Breast epithelium (tissue), 4 donors: ENCODE measurements at regions not wholly inside any gene's neighbourhood (a gene's known extent, or its start where the extent isn't known, plus 50 kb on each side); places are given as distances from the start of the nearest gene placed in this dataset.

ENCODE experiments used
- DNase-seq, 2 donors: peaks; one replicate each; pipeline ENCODE4 v3.0.0-alpha.2; 2019; ENCODE audit warnings: low spot score in 2 of 2
- H3K27ac ChIP-seq, 2 donors: fragments of 200-600 bp; sonication (generic) in 1 of 2; one replicate each; pipeline ENCODE4 v1.5.1; 2016 to 2019; ENCODE audit warnings: mild to moderate bottlenecking in 1 of 2
- H3K27me3 ChIP-seq, 2 donors: fragments of 200-600 bp; sonication (generic) in 1 of 2; one replicate each; pipeline versions ENCODE4 v1.5.1 to v1.6.0; 2017 to 2019; ENCODE audit warnings: control low read depth in 1 of 2, mild to moderate bottlenecking in 1 of 2
- H3K36me3 ChIP-seq: fragments of 200-600 bp; one replicate; pipeline ENCODE4 v1.5.1; 2019
- H3K4me1 ChIP-seq, 2 donors: fragments of 200-600 bp; sonication (generic); one replicate each; pipeline ENCODE4 v1.5.1; 2016 to 2019; ENCODE audit warnings: control low read depth in 1 of 2
- H3K4me3 ChIP-seq, 3 donors: fragments of 200-600 bp; sonication (generic); 1 replicate in 2 of 3; 2 replicates in 1 of 3; pipeline ENCODE4 v1.5.1; 2016 to 2019; ENCODE audit warnings: mild to moderate bottlenecking in 3 of 3, moderate library complexity in 2 of 3
- H3K9me3 ChIP-seq, 2 donors: fragments of 200-600 bp; sonication (generic) in 1 of 2; one replicate each; pipeline ENCODE4 v1.5.1; 2016 to 2019; ENCODE audit warnings: control low read depth in 1 of 2
- POLR2A ChIP-seq: fragments of 450-650 bp; IDR thresholded peaks from one replicate; pipeline ENCODE4 v1.6.1; 2016; ENCODE audit warnings: antibody characterized with exemption, mild to moderate bottlenecking, moderate library complexity
- POLR2AphosphoS5 ChIP-seq, 3 donors: sonication (generic); formaldehyde crosslinking; IDR thresholded peaks; one replicate each; pipeline ENCODE4 v1.6.1; 2017; ENCODE audit warnings: antibody characterized with exemption in 3 of 3
- intact Hi-C: fragments of 100-400 bp; cut with DNase I; formaldehyde crosslinking; loops from one replicate; pipeline ENCODE4 v1.15.1; 2023; ENCODE audit warnings: low total_unique reads
- TF ChIP-seq, protein P1 (sequence below), 3 donors: fragments of 450-650 bp; IDR thresholded peaks; one replicate each; pipeline ENCODE4 v1.5.1; 2016 to 2017; ENCODE audit warnings: antibody characterized with exemption in 3 of 3, mild to moderate bottlenecking in 3 of 3, moderate library complexity in 3 of 3

DNA sequence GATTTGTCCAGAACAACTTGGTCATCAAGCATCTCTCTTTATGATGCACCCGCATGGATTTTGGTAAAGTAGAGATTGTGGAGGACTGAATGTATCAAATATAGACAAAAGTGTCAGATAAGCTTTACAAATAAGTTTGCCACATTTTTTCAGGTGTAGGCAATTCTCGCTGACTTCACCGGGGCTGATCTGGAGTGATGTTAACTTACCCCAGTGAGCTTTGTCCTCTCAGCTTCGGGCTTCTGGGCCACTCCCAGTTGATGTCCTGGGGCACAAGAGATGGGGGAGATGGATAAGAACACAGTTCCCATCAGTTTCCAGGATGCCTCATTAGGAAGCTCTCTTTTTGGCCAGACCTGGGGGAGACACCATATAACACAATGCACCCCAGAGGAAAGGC is 117.7 kb downstream of the ETS2 start:
- TF ChIP-seq, protein P1, sequence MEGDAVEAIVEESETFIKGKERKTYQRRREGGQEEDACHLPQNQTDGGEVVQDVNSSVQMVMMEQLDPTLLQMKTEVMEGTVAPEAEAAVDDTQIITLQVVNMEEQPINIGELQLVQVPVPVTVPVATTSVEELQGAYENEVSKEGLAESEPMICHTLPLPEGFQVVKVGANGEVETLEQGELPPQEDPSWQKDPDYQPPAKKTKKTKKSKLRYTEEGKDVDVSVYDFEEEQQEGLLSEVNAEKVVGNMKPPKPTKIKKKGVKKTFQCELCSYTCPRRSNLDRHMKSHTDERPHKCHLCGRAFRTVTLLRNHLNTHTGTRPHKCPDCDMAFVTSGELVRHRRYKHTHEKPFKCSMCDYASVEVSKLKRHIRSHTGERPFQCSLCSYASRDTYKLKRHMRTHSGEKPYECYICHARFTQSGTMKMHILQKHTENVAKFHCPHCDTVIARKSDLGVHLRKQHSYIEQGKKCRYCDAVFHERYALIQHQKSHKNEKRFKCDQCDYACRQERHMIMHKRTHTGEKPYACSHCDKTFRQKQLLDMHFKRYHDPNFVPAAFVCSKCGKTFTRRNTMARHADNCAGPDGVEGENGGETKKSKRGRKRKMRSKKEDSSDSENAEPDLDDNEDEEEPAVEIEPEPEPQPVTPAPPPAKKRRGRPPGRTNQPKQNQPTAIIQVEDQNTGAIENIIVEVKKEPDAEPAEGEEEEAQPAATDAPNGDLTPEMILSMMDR (IDR thresholded peaks at IDR 0.05) = no peak
- no peak for TF ChIP-seq POLR2A
- TF ChIP-seq POLR2AphosphoS5 (IDR thresholded peaks at IDR 0.05) = no peak
- H3K4me3 ChIP-seq = no peak overlapping the region
- peaks cover 10 to 11% of the 10 kb centered on the region in 2 donors for H3K4me1 ChIP-seq
- no peaks in the 10 kb centered on the region for H3K9me3 ChIP-seq
- no peaks in the 10 kb centered on the region for H3K36me3 ChIP-seq
- H3K27ac ChIP-seq = no peak overlapping the region
- DNase-seq = no peak
- H3K27me3 ChIP-seq = no peaks in the 10 kb centered on the region
- intact Hi-C loops = no loop called here

DNA sequence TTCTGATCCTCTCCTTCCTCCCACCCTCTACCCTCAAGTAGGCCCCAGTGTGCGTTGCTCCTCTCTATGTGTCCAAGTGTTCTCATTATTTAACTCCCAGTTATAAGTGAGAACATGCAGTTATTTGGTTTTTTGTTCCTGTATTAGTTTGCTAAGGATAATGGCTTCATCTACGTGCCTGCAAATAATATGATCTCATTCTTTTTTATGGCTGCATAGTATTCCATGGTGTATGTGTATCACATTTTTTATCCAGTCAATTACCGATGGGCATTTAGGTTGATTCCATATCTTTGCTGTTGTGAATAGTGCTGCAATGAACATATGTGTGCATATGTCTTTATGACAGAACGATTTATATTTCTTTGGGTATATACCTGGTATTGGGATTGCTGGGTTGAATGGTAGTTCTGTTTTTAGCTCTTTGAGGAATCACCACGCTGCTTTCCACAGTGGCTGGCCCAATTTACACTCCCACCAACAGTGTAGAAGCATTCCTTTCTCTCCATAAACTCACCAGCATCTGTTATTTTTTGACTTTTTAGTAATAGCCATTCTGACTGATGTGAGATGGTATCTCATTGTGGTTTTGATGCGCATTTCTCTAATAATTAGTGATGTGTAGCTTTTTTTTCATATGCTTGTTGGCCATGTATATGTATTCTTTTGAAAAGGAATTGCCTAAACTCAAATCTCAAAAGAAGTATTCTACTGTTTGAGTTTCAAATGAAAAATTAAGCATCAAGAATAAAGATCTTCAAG is 116.9 kb downstream of the ETS2 start:
- H3K4me3 ChIP-seq = no peak overlapping the region
- no peak overlapping the region for H3K27ac ChIP-seq
- TF ChIP-seq, protein P1 (IDR thresholded peaks at IDR 0.05) = no peak
- TF ChIP-seq POLR2AphosphoS5 (IDR thresholded peaks at IDR 0.05) (no peak), POLR2A (no peak)
- H3K27me3 ChIP-seq = no peaks in the 10 kb centered on the region
- no peak for DNase-seq
- peaks cover 10 to 11% of the 10 kb centered on the region in 2 donors for H3K4me1 ChIP-seq
- no peaks in the 10 kb centered on the region for H3K36me3 ChIP-seq
- intact Hi-C loops = no loop called here
- no peaks in the 10 kb centered on the region for H3K9me3 ChIP-seq

DNA sequence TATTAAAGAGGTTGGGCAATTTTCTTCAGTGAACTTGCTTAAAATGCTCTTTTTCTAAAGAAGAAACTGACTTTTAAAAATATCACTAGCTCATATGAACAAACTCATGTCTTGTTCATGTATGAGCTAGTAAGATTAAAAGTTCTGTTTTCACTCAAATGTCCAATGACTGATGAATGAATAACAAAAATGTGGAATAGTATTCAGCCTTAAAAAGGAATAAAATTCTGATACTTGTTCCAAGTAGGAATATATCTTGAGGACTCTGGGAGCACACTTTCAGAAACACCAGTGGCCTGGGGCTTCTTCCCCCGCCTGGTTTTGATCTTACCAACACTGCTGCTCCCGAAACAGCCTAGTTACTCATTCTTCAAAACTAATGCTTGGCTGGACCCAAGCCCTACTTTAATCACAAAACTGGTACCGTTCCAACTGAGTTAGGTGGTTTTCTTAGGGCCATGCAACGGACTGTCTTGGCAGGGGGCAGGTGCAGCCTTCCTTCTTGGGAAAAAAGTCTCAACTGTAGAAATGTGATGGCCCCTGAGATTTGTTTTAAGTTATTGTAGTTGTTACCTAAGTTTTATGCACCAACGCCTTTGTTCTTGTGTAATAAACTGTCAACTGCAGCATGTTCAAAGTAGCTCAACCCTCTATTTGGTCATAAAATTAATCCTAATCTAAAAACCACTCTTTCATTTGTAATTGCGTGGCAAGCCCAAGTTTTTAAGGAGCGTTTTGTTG is 116.0 kb downstream of the ETS2 start:
- Histone ChIP-seq H3K9me3 (no peaks in the 10 kb centered on the region), H3K27ac (peak overlapping the region; percentile 75 to 79), H3K36me3 (no peaks in the 10 kb centered on the region), H3K4me1 (peaks cover 10 to 11% of the 10 kb centered on the region in 2 donors), H3K27me3 (no peaks in the 10 kb centered on the region), H3K4me3 (no peak overlapping the region)
- DNase-seq = no peak
- intact Hi-C loops = no loop called here
- TF ChIP-seq POLR2AphosphoS5 (IDR thresholded peaks at IDR 0.05) = no peak

DNA sequence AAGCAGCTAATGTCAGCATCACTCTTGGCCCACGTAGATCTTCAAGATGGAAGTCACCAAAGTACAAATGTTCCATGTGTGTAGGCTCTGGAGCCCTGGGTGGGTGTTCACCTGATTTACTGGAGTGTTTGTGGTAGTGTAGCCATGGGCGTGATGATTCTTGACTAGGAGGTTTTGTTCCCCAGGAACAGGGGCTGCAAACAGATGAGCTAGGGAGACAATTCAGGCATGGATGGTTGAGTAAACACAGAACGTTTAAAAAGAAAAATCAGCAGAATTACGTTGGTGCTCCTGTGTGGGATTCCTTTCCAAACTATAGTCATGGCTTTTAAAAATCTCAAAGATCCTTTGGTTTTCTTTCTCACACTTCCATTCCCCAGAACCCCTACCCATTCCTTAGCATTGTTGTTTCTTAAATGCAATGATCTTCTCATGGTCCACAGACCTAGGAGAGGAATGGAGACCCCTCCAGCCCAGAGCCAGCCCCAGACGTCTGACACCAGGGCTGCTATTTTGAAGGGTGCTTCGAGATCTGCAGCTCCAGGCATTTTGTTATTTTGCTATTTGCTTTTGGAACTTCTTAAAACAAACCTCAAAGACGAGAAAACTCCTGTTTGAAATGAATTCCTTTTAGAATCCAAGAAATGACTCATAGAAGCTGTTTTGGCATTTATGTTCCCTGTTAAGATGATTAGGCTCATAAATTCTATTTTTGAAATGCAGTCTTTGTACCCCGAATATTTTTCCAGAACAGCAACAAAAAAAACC is 115.1 kb downstream of the ETS2 start:
- intact Hi-C loops = no loop called here
- H3K4me1 ChIP-seq = peaks cover 5 to 6% of the 10 kb centered on the region in 2 donors
- no peak for DNase-seq
- TF ChIP-seq, protein P1 (IDR thresholded peaks at IDR 0.05) = no peak
- TF ChIP-seq POLR2AphosphoS5 (IDR thresholded peaks at IDR 0.05) (peak in 1 of 3 donors; percentile 41), POLR2A (no peak)
- peak overlapping the region; percentile 75 to 79 for H3K27ac ChIP-seq
- H3K9me3 ChIP-seq = no peaks in the 10 kb centered on the region
- no peak overlapping the region for H3K4me3 ChIP-seq
- H3K27me3 ChIP-seq = no peaks in the 10 kb centered on the region
- no peaks in the 10 kb centered on the region for H3K36me3 ChIP-seq

DNA sequence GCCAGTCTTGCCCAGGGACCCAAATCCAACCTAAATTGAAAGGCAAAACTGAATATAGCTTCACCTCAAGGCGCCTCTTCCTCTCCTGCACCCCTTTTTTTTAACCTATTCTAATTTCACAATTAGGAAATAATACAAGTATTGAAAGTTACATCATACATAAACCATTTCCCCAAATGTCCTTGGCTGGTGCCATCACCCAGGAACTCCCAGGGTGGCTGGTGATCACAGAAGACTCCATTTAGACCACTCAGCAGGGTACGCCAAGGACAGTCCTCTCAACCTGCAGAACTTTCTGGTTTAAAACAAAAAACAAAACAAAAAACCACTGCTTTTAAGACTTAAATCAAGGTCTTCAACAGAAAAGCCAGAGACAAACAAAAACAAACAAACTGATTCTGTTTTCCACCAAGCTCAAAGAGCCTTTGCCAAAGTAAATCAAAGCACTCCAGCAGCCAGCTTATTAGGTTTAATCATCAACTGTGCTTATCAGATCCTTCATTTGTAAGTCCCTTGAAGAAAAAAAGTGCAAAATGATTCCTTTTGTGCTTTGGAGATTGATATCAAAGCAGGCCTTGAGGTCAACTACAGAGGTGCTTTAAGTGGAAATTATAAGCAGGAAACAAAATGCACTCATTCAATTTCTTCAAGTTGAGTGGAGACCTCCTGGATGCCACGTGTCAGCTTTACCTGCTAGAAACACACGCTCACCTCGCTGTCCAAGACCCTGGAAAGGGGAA is 113.0 kb downstream of the ETS2 start:
- intact Hi-C loops = no loop called here
- peaks cover 5 to 10% of the 10 kb centered on the region in 2 donors for H3K4me1 ChIP-seq
- no peaks in the 10 kb centered on the region for H3K36me3 ChIP-seq
- no peak for TF ChIP-seq POLR2A
- TF ChIP-seq, protein P1 (IDR thresholded peaks at IDR 0.05) = no peak
- no peak for TF ChIP-seq POLR2AphosphoS5 (IDR thresholded peaks at IDR 0.05)
- H3K27ac ChIP-seq = peak overlapping the region in 1 of 2 donors; percentile 21
- no peaks in the 10 kb centered on the region for H3K9me3 ChIP-seq
- no peaks in the 10 kb centered on the region for H3K27me3 ChIP-seq
- DNase-seq = no peak
- H3K4me3 ChIP-seq = no peak overlapping the region
